Brain microvascular endothelial cell (primary cell): ENCODE measurements at regions not wholly inside any gene's neighbourhood (a gene's known extent, or its start where the extent isn't known, plus 50 kb on each side); places are given as distances from the start of the nearest gene placed in this dataset.

Source experiments
- DNase-seq: peaks from one replicate; pipeline ENCODE4 v3.0.0-alpha.2; 2020
- H3K27ac ChIP-seq: fragments of 250-450 bp; sonication (Bioruptor Pico); 2 replicates; pipeline ENCODE4 v1.5.1; 2020; ENCODE audit warnings: mild to moderate bottlenecking, moderate library complexity
- H3K27me3 ChIP-seq: fragments of 250-450 bp; sonication (Bioruptor Pico); replicated peaks from 2 replicates; pipeline ENCODE4 v1.5.1; 2020; ENCODE audit warnings: mild to moderate bottlenecking
- H3K36me3 ChIP-seq: fragments of 250-450 bp; sonication (Bioruptor Pico); replicated peaks from 2 replicates; pipeline ENCODE4 v1.5.1; 2020; ENCODE audit warnings: mild to moderate bottlenecking
- H3K4me3 ChIP-seq: 2 replicates; pipeline ENCODE4 v1.5.1; 2011; ENCODE audit warnings: low read depth, mild to moderate bottlenecking, control low read depth, low read length, moderate library complexity
- CTCF ChIP-seq: IDR thresholded peaks from 2 replicates; pipeline ENCODE4 v1.5.1; 2011; ENCODE audit warnings: low read depth, mild to moderate bottlenecking, moderate library complexity, low read length, control low read depth, inconsistent platforms; ENCODE audit errors: missing control alignments
- in situ Hi-C: cut with HindIII; loops from 2 replicates; pipeline ENCODE4 v1.10.0; 2017; ENCODE audit warnings: low sequenced_read_pairs, low pct_ligation_motif_present

- no peak for TF ChIP-seq CTCF
- H3K27ac ChIP-seq, result no peak overlapping the region
- in situ Hi-C loops, result no loop called here
- H3K4me3 ChIP-seq, result no peak overlapping the region
- H3K36me3 ChIP-seq, result no peaks in the 10 kb centered on the region
- DNase-seq, result no peak
- no peaks in the 10 kb centered on the region for H3K27me3 ChIP-seq
Observed at GRCh38 chr9:23543419-23543818, 282.6 kb downstream of the ELAVL2 start.

GRCh38 chr9:23545728-23546127 is 280.3 kb downstream of the ELAVL2 start:
- Histone ChIP-seq H3K4me3 (no peak overlapping the region), H3K27ac (no peak overlapping the region), H3K36me3 (no peaks in the 10 kb centered on the region), H3K27me3 (no peaks in the 10 kb centered on the region)
- in situ Hi-C loops, result no loop called here
- no peak for TF ChIP-seq CTCF
- DNase-seq, result no peak

GRCh38 chr9:23551311-23551721 is 274.7 kb downstream of the ELAVL2 start:
- Histone ChIP-seq H3K27ac (no peak overlapping the region), H3K27me3 (no peaks in the 10 kb centered on the region), H3K4me3 (no peak overlapping the region), H3K36me3 (no peaks in the 10 kb centered on the region)
- TF ChIP-seq CTCF, result no peak
- DNase-seq, result no peak
- in situ Hi-C loops, result no loop called here

- Histone ChIP-seq H3K36me3 (no peaks in the 10 kb centered on the region), H3K4me3 (no peak overlapping the region), H3K27me3 (no peaks in the 10 kb centered on the region), H3K27ac (no peak overlapping the region)
- in situ Hi-C loops, result no loop called here
- no peak for DNase-seq
- no peak for TF ChIP-seq CTCF
Observed at GRCh38 chr9:23551929-23552707, 273.9 kb downstream of the ELAVL2 start.

- H3K27ac ChIP-seq, result no peak overlapping the region
- TF ChIP-seq CTCF, result no peak
- DNase-seq, result no peak
- in situ Hi-C loops, result no loop called here
- H3K36me3 ChIP-seq, result no peaks in the 10 kb centered on the region
- H3K4me3 ChIP-seq, result no peak overlapping the region
- H3K27me3 ChIP-seq, result no peaks in the 10 kb centered on the region
Observed at GRCh38 chr9:23552876-23553601, 273.0 kb downstream of the ELAVL2 start.

GRCh38 chr9:23554686-23555085 is 271.4 kb downstream of the ELAVL2 start:
- Histone ChIP-seq H3K36me3 (no peaks in the 10 kb centered on the region), H3K27ac (no peak overlapping the region), H3K4me3 (no peak overlapping the region), H3K27me3 (no peaks in the 10 kb centered on the region)
- no peak for DNase-seq
- in situ Hi-C loops, result no loop called here
- TF ChIP-seq CTCF, result no peak
